Osteoblast (primary cell): ENCODE measurements at regions not wholly inside any gene's neighbourhood (a gene's known extent, or its start where the extent isn't known, plus 50 kb on each side); places are given as distances from the start of the nearest gene placed in this dataset.

ENCODE experiments used
- DNase-seq: peaks from one replicate; pipeline ENCODE4 v3.0.0; 2011; ENCODE audit warnings: low spot score, mixed read lengths; ENCODE audit not compliant: insufficient read length; ENCODE audit errors: missing footprints
- H2AFZ ChIP-seq: 2 replicates; pipeline ENCODE4 v1.6.0; 2011; ENCODE audit warnings: mild to moderate bottlenecking, low read length
- H3K27ac ChIP-seq: 2 replicates; pipeline ENCODE4 v1.5.1; 2011; ENCODE audit warnings: mild to moderate bottlenecking, low read depth, low read length, moderate library complexity
- H3K27me3 ChIP-seq: 2 replicates; pipeline ENCODE4 v1.6.0; 2012; ENCODE audit warnings: mild to moderate bottlenecking, control low read depth, inconsistent platforms, low read length, moderate library complexity; ENCODE audit not compliant: insufficient read depth
- H3K36me3 ChIP-seq: 2 replicates; pipeline ENCODE4 v1.5.1; 2011; ENCODE audit warnings: mild to moderate bottlenecking, low read length, control low read depth, moderate library complexity; ENCODE audit not compliant: insufficient read depth
- H3K4me1 ChIP-seq: 2 replicates; pipeline ENCODE4 v1.5.1; 2011; ENCODE audit warnings: mild to moderate bottlenecking, low read length, control low read depth, moderate library complexity; ENCODE audit not compliant: insufficient read depth
- H3K4me2 ChIP-seq: 2 replicates; pipeline ENCODE4 v1.6.0; 2011; ENCODE audit warnings: mild to moderate bottlenecking, low read length; ENCODE audit not compliant: insufficient read depth
- H3K4me3 ChIP-seq: fragments of 200-600 bp; sonication (generic); 3 replicates; pipeline ENCODE4 v1.5.1; 2012; ENCODE audit warnings: mild to moderate bottlenecking, low read length, inconsistent platforms; ENCODE audit not compliant: insufficient read depth
- H3K79me2 ChIP-seq: 2 replicates; pipeline ENCODE4 v1.6.0; 2012; ENCODE audit warnings: mild to moderate bottlenecking, low read length, control low read depth, inconsistent platforms; ENCODE audit not compliant: insufficient read depth
- H3K9me3 ChIP-seq: 2 replicates; pipeline ENCODE4 v1.5.1; 2011; ENCODE audit warnings: low read depth, low read length, control low read depth
- H4K20me1 ChIP-seq: 2 replicates; pipeline ENCODE4 v1.6.0; 2012; ENCODE audit warnings: mild to moderate bottlenecking, low read length, control low read depth; ENCODE audit not compliant: insufficient read depth
- TF ChIP-seq, protein P1 (sequence below): IDR thresholded peaks from 2 replicates; pipeline ENCODE4 v1.5.1; 2011; ENCODE audit warnings: mild to moderate bottlenecking, low read depth, low read length, moderate library complexity; ENCODE audit errors: extremely low read depth

DNA sequence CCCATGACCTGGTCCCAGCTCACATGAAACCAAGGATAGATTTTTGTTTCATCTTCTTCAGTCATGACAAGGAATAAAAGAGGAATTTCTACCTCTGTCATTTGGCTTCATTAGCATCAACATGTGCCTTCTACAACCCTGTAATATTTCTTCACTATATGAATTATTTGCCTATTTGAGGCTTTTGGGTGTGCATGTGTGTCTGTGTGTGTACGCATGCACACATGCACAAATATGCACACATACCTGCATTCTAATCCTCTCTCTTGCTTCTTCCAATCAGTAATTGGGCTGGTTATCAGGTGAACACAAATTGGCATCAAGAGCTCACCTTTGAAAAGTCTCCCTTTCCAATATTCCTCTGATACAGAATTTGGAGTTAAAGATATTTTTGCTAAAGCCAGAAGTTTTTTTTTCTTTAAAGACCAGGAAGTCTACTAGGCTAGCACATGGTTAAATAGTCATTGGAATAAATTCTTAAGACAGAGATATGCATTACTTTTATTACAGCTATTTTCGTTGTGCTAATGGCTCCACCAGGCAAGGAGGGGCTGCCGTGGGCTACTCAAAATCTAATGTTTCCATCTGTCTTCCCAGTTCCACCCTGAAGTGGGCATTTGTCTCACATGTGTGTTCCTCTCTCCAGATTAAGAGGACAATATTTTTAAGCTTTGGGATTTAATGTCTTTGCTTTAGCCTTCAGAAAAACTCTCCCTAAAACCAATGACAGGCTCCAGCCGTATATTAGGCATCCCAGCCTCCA is 547.2 kb upstream of the CDH5 start:
- H3K9me3 ChIP-seq: no peaks in the 10 kb centered on the region

DNA sequence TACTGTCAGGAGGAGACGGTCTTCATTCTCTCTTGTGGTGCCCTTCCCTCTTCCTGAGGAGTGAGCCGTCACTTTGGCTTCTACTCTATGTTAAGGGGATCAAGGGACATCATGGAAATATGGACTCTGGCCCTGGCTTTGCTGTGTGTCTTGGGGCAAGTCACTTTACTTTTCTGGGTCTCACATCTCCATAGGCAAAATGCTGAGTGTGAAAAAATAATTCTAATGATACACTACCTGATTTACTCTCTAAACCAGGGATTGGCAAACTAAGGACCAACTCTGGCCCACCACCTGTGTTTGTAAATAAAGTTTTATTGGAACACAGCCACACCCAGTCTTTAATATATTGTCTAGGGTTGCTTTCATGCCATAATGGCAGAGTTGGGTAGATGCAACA is 548.7 kb upstream of the CDH5 start:
- H3K4me2 ChIP-seq: no peak overlapping the region
- DNase-seq: no peak
- H4K20me1 ChIP-seq: no peaks in the 10 kb centered on the region

More for the DNA sequence above, 547.2 kb upstream of the CDH5 start:
- no peak for DNase-seq
- no peaks in the 10 kb centered on the region for H4K20me1 ChIP-seq
- TF ChIP-seq, protein P1, sequence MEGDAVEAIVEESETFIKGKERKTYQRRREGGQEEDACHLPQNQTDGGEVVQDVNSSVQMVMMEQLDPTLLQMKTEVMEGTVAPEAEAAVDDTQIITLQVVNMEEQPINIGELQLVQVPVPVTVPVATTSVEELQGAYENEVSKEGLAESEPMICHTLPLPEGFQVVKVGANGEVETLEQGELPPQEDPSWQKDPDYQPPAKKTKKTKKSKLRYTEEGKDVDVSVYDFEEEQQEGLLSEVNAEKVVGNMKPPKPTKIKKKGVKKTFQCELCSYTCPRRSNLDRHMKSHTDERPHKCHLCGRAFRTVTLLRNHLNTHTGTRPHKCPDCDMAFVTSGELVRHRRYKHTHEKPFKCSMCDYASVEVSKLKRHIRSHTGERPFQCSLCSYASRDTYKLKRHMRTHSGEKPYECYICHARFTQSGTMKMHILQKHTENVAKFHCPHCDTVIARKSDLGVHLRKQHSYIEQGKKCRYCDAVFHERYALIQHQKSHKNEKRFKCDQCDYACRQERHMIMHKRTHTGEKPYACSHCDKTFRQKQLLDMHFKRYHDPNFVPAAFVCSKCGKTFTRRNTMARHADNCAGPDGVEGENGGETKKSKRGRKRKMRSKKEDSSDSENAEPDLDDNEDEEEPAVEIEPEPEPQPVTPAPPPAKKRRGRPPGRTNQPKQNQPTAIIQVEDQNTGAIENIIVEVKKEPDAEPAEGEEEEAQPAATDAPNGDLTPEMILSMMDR: no peak
- no peaks in the 10 kb centered on the region for H3K79me2 ChIP-seq
- H3K27me3 ChIP-seq: no peaks in the 10 kb centered on the region
- H2AFZ ChIP-seq: no peak overlapping the region
- no peak overlapping the region for H3K4me3 ChIP-seq
- H3K4me2 ChIP-seq: no peak overlapping the region
- no peaks in the 10 kb centered on the region for H3K36me3 ChIP-seq
- no peak overlapping the region for H3K27ac ChIP-seq
- H3K4me1 ChIP-seq: no peaks in the 10 kb centered on the region

DNA sequence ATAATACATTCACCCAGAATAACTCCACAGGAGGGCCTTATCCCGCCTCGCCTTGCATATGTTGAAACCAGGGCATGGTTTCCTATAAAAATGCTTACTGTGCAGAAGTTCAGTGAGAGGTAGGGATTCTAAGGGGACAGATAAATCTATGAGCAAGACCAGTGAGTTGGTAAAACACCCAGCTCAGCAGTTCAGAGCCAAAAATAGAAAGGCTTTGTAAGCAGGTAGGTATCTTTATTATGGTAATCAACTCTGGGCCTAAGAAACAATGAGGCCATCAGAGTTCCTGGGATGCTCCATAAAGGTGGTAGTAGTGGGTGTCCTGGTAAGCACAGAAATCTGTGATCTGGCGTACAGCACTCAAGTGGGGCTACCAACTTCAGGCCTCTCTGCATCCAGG is 549.4 kb upstream of the CDH5 start:
- no peaks in the 10 kb centered on the region for H4K20me1 ChIP-seq
- H3K36me3 ChIP-seq: no peaks in the 10 kb centered on the region
- no peaks in the 10 kb centered on the region for H3K27me3 ChIP-seq
- TF ChIP-seq, protein P1: no peak
- no peak overlapping the region for H3K4me3 ChIP-seq
- no peak overlapping the region for H2AFZ ChIP-seq
- DNase-seq: no peak
- no peak overlapping the region for H3K27ac ChIP-seq
- H3K9me3 ChIP-seq: no peaks in the 10 kb centered on the region
- H3K4me1 ChIP-seq: no peaks in the 10 kb centered on the region
- H3K79me2 ChIP-seq: no peaks in the 10 kb centered on the region
- no peak overlapping the region for H3K4me2 ChIP-seq

More for the DNA sequence above, 548.7 kb upstream of the CDH5 start:
- Histone ChIP-seq H3K79me2 (no peaks in the 10 kb centered on the region), H3K9me3 (no peaks in the 10 kb centered on the region), H3K36me3 (no peaks in the 10 kb centered on the region), H3K27me3 (no peaks in the 10 kb centered on the region), H3K27ac (no peak overlapping the region), H3K4me3 (no peak overlapping the region), H2AFZ (no peak overlapping the region), H3K4me1 (no peaks in the 10 kb centered on the region)
- TF ChIP-seq, protein P1: no peak

DNA sequence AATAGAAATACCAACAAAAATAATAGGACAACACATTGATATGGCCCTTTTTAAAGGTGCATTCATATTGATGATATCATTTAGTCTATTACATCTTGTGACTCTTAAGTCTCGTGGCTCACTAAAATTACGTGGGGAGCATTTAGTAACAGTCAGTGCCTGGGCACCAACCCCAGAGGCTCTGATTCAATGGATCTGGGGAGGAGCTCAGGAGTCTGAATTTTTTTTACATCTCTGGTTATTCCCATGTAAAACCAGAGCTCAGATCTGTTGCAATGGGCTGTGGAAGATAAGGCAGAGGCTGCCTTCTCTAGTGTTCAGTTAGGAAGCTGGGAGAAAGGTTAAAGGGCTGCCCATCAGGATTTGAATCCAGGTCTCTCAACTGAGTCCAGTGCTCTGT is 549.9 kb upstream of the CDH5 start:
- Histone ChIP-seq H3K27me3 (no peaks in the 10 kb centered on the region), H3K27ac (no peak overlapping the region), H4K20me1 (no peaks in the 10 kb centered on the region), H3K9me3 (no peaks in the 10 kb centered on the region), H3K36me3 (no peaks in the 10 kb centered on the region), H3K4me3 (no peak overlapping the region), H3K4me1 (no peaks in the 10 kb centered on the region), H2AFZ (no peak overlapping the region), H3K4me2 (no peak overlapping the region), H3K79me2 (no peaks in the 10 kb centered on the region)
- TF ChIP-seq, protein P1: no peak
- no peak for DNase-seq
